ENCODE measurements at regions not wholly inside any gene's neighbourhood (a gene's known extent, or its start where the extent isn't known, plus 50 kb on each side); places are given as distances from the start of the nearest gene placed in this dataset.
"Not testable (repeated sequence)": the region's sequence is repeated elsewhere in the genome, so short reads cannot be mapped to it uniquely, and the experiment has no call there.

- not testable (repeated sequence) for TF ChIP-seq SMAD3 (CRISPR knock-in tag; IDR thresholded peaks at IDR 0.05; ENCODE audit: borderline replicate concordance); ZNF263 (CRISPR knock-in tag; IDR thresholded peaks at IDR 0.05; ENCODE audit: low read depth); ESRRA (CRISPR knock-in tag; IDR thresholded peaks at IDR 0.05; ENCODE audit: borderline replicate concordance); CTCF (IDR thresholded peaks at IDR 0.05); NFE2L1 (CRISPR knock-in tag; IDR thresholded peaks at IDR 0.05); GRHL2 (CRISPR knock-in tag; IDR thresholded peaks at IDR 0.05; ENCODE audit: insufficient replicate concordance, severe bottlenecking); ATF2 (CRISPR knock-in tag; IDR thresholded peaks at IDR 0.05; ENCODE audit: borderline replicate concordance, low read depth); ZNF281 (CRISPR knock-in tag; IDR thresholded peaks at IDR 0.05); NR2C2 (CRISPR knock-in tag; IDR thresholded peaks at IDR 0.05); TEAD1 (CRISPR knock-in tag; IDR thresholded peaks at IDR 0.05); NFATC4 (CRISPR knock-in tag; IDR thresholded peaks at IDR 0.05); CREB1 (CRISPR knock-in tag; IDR thresholded peaks at IDR 0.05); RELA (CRISPR knock-in tag; IDR thresholded peaks at IDR 0.05; ENCODE audit: borderline replicate concordance)
- TF ChIP-seq, protein P1, sequence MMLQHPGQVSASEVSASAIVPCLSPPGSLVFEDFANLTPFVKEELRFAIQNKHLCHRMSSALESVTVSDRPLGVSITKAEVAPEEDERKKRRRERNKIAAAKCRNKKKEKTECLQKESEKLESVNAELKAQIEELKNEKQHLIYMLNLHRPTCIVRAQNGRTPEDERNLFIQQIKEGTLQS (CRISPR knock-in tag; conservative IDR thresholded peaks at IDR 0.05) = not testable (repeated sequence)
Measured at GRCh38 chr21:9086299-9086698, 1435.1 kb upstream of the TPTE start.

All from WTC11 (cell line).